NCI-H748 (cell line): ENCODE measurements at regions not wholly inside any gene's neighbourhood (a gene's known extent, or its start where the extent isn't known, plus 50 kb on each side); places are given as distances from the start of the nearest gene placed in this dataset.

Experiments used
- DNase-seq: peaks from one replicate; lab custom pipeline; 2025; ENCODE audit not compliant: unreplicated experiment; lab: John Stamatoyannopoulos, UW

DNA sequence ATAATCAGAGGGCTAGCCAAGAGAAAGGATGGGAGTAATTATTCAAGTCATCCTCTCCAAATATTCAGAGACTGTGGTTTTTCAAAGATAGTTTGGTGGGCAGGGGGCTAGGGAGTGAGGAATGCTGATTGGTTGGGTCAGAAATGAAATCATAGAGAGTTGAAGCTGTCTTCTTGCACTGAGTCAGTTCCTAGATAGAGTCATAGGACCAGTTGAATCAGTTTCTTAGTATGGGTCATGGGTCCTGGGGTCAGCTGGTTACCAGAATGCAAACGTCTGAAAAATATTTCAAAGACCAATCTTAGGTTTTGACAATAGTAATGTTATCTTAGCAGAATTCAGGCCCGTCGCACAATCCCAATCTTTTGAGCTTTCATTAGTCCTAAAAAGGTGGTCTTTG is 171.4 kb upstream of the SPATS2L start:
- DNase-seq: no peak

DNA sequence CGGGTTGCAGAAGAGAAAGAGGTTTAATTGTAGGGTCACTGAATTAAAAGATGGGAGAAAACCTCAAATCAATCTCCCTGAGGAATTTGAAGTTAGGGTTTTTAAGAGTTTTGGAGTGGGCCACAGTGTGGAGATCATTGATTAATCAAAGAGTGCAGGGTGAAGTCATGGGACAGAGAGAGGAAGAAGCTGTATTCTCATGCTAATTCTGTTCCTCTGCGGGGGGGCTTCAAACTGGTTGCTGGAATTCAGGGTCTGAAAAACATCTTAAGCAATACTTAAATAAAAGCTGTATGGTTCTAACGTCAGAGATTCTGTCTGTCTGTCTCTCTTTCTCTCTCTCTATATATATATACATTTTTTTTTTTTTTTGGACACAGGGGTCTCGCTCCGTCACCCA is 169.8 kb upstream of the SPATS2L start:
- no peak for DNase-seq

DNA sequence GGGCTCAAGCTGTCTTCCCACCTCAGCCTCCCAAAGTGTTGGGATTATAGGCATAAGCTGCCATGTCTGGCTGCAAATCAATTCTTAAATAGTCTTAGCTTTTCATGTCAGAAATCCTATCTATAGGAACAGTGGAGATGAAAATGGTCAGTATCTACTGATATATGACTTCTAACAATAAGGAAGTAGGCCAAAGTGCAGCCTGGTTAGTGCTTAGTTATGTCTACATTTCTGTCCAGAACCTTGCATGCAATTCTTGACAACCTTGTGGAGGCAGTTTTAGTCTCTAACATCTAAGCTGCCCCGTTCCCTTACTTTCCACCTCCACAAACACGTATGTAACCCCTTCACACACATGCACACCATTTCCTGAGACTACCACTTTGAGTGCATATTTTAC is 169.2 kb upstream of the SPATS2L start:
- DNase-seq: no peak

DNA sequence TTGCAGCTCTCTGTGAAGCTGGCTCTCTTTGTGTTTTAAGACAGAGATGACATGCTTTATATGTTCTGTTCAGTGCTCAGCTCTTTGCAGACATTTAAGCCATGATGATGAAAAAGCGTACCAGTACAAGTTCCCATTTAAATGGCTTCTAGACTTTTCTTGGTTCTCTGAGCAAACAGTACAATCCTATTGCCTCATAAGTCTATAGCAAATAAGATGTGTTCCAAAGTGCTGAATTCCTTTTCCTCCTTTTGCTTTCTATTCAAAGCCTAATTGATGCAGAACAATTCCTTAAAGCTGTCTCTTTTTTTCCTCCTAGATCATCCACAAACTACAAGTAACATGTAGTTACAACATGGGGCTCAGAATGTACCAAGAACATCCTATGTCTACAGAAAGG is 168.8 kb upstream of the SPATS2L start:
- DNase-seq: no peak

DNA sequence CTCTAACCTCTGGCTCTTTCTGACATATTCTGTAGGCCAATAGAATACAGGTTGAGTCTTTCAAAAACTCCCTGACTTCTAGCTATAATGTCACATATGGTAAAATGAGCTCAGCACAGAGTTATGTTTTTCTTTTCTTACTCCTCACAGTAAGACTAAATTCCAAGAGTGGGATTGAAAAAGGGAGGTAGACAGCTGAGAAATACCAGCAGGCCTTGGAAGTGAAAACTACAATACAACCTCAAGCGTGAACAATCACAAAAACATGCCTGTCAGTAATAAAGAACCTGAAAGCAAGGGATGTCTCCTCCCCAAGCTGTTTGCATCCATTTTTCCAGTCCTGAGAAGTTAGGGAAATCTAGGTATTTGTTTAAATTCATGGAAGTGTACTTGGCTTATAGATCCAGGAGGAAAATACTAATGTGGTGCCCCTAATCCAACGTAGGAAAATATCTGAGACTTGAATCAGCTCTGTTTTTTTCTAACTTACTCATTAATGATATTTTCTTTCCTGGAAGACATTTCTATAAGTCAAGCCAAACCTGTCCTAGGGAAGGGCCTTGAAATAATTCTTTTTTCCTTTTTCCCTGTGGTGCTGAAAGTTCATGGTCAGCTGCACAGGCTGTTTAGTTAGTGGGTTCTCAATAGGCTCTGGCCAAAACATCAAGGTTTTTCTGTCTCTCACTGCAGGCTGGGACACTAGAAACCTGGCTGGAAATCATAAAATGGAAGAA is 167.9 kb upstream of the SPATS2L start:
- no peak for DNase-seq

DNA sequence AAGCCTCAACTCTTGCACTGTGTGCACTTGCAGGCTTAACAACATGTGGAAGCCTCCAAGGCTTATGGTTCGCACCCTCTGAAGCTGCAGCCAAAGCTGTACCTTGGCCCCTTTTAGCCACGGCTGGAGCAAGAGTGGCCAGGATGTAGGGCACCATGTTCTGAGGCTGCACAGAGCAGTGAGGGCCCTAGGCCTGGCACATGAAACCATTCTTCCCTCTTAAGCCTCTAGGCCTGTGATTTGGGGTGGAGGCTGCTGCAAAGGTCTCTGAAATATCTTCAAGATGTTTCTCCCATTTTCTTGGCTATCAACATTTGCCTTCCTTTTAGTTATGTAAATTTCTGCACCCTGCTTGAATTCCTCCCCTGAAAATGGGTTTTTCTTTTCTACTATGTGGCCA is 161.9 kb upstream of the SPATS2L start:
- DNase-seq: no peak

DNA sequence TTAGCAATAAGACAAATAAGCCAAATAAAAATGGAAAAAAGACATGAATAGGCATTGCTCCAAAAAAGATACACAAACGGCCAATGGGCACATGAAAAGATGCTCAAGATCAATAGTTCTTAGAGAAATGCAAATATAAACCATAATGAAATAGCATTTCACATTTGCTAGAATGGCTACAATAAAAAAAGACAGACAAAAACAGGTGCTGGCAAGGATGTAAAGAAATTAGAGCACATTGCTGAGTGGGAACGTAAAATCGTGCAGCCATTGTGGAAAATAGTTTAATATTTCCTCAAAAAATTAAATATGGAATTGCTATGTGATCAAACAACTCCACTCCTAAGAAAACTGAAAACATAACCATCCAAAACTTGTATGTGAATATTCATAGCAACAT is 160.0 kb upstream of the SPATS2L start:
- no peak for DNase-seq

DNA sequence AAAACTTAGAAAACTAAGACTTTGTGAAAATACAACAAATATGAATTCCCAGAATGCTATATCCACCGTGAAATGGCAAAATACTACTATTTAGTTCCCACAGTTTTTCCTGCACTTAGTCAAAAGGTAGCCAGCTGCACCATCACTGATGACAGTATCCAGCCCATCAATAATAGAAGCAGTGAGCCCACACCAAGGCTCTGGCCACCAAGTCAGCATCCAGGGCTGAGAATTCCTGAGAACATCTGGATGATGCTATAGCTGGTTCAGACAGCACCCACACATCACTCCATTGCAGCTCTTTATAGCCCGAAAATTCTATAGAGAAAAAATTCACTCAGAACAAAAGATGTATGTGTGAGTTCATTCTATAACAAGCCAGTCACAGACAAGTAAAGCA is 159.1 kb upstream of the SPATS2L start:
- DNase-seq: no peak

DNA sequence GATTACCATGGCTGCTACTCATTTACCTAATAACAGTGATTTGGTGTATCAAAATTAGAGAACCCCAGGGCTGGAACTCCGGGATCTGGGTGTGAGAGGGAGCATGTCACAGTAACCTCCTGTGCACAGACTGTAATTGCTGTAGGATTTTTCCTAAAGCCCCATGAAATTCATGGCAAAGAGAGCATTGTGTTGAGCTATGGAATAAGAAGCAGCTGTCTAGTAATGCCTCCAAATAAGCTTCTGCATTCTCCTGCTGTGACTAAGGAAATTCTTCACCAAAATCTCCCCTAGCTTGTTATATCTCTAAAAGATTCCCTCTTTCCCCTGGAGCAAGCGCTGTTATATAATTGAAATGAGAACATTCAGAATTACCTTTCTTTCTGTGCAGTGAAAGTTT is 158.1 kb upstream of the SPATS2L start:
- DNase-seq: no peak

DNA sequence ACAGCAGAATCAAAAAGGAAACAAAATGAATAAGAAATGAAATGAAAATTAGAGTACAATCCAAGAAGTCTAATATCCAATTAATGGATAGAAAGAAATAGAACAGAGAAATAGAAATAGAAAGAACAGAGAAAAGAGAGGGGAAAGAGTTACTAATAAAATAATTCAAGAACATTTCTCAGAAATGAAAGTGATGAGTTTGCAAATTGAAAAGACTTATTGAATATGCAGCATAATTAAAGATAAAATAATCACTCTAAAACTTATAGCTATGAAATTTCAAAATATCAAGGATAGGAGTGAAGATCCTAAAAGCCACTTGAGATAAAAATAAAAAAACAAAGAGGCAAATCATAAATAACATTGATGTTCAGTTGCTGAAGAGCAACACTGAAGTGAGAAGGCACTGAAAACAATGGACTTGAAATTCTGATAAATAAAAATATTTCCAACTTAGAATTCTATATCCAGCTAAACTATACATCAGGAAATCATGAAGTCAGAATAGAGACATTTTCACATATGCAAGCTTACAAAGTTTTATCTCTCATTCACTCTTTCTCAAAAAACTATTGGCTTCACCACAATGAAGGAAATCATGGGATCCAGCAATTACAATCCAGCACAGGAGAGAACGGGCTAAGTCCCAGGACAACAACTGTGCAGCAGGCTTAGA is 155.9 kb upstream of the SPATS2L start:
- no peak for DNase-seq

DNA sequence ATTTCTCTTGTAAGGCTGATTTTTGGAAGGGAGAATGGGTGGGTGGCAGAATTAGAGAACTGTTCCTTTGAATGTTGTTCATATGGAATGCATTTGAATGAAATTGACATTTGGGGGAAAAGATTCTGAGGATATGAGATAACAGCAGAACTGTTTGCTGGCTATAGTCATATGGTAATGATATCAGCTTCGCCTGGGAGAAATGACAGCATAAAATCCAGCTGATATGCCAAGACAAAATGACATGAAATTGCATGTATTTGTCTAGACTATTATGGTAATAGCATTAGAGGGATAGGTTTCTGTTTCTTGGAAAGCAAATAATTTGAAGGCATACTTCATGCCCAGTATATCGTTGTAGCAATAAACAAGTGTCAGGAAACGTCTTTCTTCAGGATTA is 150.8 kb upstream of the SPATS2L start:
- DNase-seq: no peak

DNA sequence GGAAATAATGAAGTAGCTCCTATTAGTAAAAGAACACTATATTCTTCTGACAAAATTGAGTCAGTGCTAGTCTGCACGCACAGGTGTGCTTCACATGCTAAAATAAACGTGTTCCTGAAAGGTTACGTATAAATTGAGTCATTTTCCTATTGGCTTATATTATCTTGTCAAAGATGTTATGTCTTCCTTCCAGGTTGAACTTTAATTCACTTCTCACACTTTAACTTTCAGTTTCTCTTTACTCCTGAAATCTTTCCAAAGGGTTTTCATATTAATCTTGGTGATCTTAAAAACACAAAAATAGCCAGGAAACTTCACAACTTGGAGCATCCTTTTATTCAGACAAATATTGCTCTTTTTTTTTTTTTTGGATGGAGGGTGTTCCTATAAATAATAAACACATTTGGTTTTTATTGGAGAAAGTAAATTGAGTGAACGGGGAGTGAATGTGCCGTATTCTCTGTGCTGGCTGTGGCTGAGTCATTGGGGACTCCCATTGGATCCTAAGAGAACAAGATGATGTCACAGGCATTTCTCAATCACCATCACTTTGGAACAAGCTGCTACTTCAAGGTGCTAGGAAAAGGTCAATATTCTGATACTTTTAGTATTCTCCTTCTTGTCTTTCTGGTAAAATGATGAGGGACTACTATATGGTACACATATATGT is 150.2 kb upstream of the SPATS2L start:
- no peak for DNase-seq

DNA sequence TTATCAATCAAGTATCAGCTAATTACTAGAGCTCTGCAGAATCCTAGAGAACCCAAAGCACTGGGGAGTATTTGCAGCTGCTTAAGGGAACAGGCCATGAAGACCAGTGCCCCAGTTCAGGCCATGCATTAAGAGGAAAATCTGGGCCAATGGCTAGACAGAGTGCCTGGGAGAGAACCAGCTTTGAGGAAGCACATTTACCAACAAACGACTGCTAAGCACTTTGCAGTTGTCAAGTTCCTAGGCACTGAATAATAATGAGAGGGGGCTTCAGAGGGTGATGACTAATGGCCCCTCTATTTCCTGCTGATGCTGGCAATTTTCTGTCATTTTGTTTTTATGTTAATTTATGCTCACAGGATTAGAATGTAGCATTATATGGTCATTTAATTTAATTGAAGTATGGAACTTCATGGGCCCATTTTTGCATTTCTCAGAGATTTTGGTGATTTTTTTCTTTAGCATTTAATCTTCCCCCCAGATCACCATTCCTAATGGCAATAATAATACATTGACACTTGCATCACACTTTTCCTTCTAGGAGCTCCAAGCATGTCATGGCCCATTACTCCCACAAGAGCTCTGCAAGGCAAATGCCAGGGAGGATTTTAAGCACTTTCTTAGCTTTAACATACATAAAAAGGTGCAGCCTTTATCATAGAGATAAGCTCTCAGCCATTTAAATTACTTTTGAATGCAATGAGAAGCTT is 147.7 kb upstream of the SPATS2L start:
- DNase-seq: no peak

DNA sequence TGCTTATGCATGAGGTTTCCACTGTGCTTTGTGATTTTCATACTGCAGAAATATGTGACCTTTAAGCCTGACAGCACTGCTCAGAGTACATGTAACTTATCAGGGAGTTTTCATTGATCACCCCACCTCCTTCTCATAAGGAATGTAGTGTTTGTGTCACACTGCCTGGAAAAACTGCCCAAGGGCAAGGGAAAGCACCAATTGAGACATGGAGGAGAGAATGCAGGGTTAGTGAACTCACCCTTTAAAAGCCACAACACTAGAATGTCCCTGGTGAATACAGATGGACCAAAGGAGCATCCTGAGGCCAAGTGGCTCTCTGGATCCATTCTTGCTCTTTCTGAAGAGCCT is 147.2 kb upstream of the SPATS2L start:
- DNase-seq: no peak

DNA sequence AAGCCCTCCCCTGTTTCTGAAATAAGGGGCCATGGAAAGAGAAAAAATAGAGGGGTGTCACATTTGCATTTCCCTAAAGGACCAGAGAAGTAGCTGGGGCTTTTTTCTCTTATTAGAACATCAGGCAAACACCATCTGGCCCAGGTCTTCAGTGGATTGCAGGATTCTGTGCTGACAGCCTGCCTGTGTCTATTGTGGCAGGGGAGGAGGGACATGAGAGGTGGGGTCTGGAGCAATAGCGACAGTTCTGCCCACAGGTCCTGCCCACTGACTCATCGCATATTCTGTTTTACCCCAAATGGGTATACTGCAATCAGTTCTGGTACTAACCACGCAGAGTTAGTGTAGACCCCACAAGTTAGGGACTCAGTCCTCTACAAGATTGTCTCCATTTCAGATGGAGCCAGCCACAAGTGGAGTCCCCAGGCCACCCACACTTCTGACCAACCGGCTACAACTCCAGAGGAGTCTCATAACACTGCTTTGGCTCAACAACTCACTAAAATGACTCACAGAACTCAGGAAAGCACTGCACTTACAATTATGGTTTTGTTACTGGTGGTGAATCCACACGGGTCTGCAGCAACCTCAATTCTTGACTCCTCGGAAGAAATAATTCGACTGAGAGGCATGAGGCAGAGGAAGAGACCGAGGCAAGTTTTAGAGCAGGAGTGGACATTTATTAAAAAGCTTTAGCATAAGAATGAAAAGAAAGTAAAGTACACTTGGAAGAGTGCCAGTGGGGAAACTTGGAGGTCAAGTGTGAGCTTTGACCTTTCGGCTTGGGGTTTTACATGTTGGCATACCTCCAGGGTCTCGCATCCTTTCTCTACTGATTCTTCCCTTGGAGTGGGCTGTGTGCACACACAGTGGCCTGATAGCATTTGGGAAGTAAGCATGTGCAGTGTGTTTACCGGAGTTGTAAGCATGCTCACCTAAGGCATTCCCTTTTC is 146.4 kb upstream of the SPATS2L start:
- no peak for DNase-seq

DNA sequence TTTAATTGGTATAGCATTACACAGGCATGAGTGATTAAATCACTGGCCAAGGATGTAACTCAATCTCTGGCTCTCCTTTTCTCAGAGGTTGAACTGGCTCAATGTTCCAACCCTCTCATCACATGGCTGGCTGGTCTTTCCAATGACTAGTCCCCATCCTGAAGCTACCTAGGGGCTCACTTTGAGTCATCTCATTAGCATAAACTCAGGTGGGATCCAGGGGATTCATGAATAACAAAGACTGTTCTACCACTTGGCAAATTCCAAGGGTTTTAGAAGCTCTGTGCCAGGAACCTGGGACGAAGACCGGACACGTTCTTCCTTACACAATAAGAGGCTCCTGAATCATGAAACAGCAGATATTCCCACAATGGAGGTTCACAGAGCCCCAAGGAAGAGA is 145.0 kb upstream of the SPATS2L start:
- no peak for DNase-seq

DNA sequence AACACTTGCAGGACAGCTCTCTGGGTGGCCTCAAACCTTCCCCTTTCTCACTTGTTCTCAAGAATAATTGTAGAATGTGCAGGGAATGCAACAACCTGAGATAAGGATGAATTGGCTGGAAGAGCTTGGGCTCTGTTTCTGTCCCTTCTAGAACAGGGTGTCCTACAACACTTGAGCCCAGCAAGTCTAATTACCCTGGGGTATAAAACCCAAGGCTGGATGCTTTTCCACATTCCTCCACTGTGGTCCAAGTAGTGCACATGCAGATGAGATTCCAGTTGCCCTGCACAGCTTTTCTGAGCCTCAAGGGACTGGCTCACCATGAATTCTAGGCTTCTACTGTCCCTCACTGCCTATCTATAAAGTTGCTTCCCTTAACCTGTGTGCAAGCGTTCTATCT is 140.8 kb upstream of the SPATS2L start:
- DNase-seq: no peak

DNA sequence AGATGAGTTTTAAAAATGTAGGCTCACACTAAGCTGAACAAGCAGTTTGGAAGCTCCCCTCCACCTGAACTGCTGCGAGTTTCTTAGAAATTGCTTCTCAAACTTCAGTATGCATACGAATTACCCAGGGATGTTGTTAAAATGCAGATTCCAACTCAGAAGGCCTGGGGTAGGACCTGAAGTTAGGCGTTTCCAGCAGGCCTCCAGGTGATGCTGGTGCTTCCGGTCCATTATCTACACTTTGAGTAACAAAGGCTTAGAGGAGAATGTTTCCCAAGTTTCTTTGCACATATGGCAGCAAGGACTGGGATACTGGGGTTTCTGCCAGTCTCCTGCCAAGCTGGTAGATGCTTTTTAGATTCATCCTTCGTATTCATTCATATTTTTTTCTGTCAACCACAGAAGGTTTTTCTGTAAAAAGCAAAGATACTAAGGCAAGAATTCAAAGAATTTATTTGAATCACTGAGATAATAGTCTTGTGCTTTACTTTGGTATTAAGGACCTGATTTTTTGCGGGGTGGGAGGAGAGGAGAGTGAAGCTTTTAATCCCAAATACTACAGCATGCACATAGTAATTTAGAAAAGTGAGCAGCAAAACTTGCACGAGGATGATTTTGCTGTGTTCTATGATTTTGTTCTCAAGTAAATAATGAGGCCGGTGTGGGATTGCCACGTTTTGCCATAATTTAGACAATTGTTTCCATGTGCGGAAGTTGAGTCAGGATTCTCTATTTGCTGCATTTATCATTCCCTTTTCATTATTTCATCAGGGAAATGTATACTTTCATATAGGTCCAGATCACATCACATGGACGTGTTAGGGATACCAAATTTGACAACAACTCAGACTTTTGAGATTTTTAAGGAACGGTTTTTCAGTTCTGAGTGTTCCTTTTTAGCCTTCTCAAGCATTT is 137.6 kb upstream of the SPATS2L start:
- no peak for DNase-seq

DNA sequence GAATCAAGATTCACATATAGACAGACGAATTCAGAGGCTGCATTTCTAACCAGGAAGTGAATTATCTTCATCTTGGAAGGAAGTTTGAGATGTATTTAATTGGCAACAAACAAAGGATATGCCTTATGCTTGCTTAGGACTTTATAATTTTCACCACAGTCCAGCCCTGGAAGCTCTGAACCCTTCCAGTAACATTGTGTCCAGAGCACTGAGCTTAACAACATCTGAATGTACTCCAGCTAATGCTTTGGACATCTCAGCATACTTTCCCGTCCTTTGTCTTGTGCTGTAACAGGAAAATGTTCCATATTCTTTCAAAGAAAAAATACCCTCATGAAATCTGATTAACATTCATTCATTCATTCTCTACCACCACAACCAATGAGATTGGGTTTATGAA is 136.3 kb upstream of the SPATS2L start:
- no peak for DNase-seq
